Nephron (organoid): ENCODE measurements at regions not wholly inside any gene's neighbourhood (a gene's known extent, or its start where the extent isn't known, plus 50 kb on each side); places are given as distances from the start of the nearest gene placed in this dataset.

Experiments used
- H3K27ac Mint-ChIP-seq, 3 experiments: 2 replicates each; pipeline ENCODE4 v1.8.0; 2020; ENCODE audit warnings: mixed read lengths in 3 of 3, mild to moderate bottlenecking in 2 of 3, moderate library complexity in 1 of 3
- H3K27me3 Mint-ChIP-seq: 2 replicates; pipeline ENCODE4 v1.8.0; 2021; ENCODE audit warnings: low read depth, mild to moderate bottlenecking, moderate library complexity, mixed read lengths
- H3K36me3 Mint-ChIP-seq: 2 replicates; pipeline ENCODE4 v1.8.0; 2020; ENCODE audit warnings: low read depth, mixed read lengths
- H3K4me1 Mint-ChIP-seq: 2 replicates; pipeline ENCODE4 v1.8.0; 2020; ENCODE audit warnings: mixed read lengths
- H3K4me3 Mint-ChIP-seq, 3 experiments: 2 replicates each; pipeline ENCODE4 v1.8.0; 2020; ENCODE audit warnings: mild to moderate bottlenecking in 3 of 3, mixed read lengths in 3 of 3, moderate library complexity in 2 of 3
- H3K9me3 Mint-ChIP-seq: 2 replicates; pipeline ENCODE4 v1.8.0; 2020; ENCODE audit warnings: mixed read lengths
- TF ChIP-seq, protein P1 (sequence below), 3 experiments: fragments of 200-600 bp; sonication (generic); IDR thresholded peaks; one replicate each; pipeline ENCODE4 v1.5.0; 2021; ENCODE audit warnings: antibody characterized with exemption in 3 of 3; ENCODE audit not compliant: unreplicated experiment in 3 of 3

DNA sequence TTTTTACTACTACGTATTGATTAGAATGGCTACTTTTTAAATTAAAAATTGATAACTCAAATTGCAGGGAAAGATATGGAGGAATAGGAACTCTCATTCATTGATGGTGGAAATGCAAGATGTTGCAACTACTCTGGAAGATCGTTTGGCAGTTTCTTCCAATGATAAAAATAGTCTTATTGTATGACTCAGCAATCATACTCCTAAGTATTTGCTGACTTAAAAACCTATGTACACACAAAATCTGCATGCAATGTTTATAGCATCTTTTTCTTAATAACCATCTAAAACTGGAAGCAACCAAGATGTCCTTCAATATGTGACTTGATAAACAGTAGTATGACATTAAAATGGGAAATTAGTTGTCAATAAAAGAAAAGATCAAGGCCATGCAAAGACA lies 87.4 kb upstream of the LRRC3B start:
- TF ChIP-seq, protein P1, sequence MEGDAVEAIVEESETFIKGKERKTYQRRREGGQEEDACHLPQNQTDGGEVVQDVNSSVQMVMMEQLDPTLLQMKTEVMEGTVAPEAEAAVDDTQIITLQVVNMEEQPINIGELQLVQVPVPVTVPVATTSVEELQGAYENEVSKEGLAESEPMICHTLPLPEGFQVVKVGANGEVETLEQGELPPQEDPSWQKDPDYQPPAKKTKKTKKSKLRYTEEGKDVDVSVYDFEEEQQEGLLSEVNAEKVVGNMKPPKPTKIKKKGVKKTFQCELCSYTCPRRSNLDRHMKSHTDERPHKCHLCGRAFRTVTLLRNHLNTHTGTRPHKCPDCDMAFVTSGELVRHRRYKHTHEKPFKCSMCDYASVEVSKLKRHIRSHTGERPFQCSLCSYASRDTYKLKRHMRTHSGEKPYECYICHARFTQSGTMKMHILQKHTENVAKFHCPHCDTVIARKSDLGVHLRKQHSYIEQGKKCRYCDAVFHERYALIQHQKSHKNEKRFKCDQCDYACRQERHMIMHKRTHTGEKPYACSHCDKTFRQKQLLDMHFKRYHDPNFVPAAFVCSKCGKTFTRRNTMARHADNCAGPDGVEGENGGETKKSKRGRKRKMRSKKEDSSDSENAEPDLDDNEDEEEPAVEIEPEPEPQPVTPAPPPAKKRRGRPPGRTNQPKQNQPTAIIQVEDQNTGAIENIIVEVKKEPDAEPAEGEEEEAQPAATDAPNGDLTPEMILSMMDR (IDR thresholded peaks at IDR 0.05; ENCODE audit: unreplicated experiment in 3 of 3), result no peak
- Mint-ChIP-seq H3K27me3 (no peaks in the 10 kb centered on the region), H3K4me3 (no peak overlapping the region), H3K36me3 (no peaks in the 10 kb centered on the region), H3K4me1 (no peaks in the 10 kb centered on the region), H3K9me3 (peaks cover 15% of the 10 kb centered on the region), H3K27ac (no peak overlapping the region)

DNA sequence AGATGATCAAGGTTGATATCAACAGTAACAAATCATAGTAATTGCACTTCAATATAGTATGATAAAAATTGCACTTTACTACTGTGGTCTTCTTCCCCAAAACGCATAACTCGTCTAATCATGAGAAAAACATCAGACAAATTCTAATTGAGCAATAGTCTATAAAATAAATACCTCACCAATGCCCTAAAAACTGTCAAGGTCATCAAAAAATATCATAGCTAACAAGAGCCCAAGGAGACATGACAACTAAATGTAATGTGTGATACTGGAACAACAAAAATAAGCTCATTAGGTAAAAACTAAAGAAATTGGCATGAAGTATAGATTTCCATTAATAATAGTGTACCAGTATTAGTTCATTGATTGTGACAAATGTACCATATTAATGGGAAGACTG lies 85.6 kb upstream of the LRRC3B start:
- Mint-ChIP-seq H3K4me1 (no peaks in the 10 kb centered on the region), H3K27me3 (no peaks in the 10 kb centered on the region), H3K36me3 (no peaks in the 10 kb centered on the region), H3K9me3 (peaks cover 9% of the 10 kb centered on the region), H3K4me3 (no peak overlapping the region), H3K27ac (no peak overlapping the region)
- TF ChIP-seq, protein P1 (IDR thresholded peaks at IDR 0.05; ENCODE audit: unreplicated experiment in 3 of 3), result no peak

- H3K27ac Mint-ChIP-seq, result no peak overlapping the region
- TF ChIP-seq, protein P1 (IDR thresholded peaks at IDR 0.05; ENCODE audit: unreplicated experiment in 3 of 3), result no peak
- peaks cover 3% of the 10 kb centered on the region for H3K9me3 Mint-ChIP-seq
- no peak overlapping the region for H3K4me3 Mint-ChIP-seq
- no peaks in the 10 kb centered on the region for H3K36me3 Mint-ChIP-seq
- no peaks in the 10 kb centered on the region for H3K4me1 Mint-ChIP-seq
- H3K27me3 Mint-ChIP-seq, result no peaks in the 10 kb centered on the region
Observed at GRCh38 chr3:26550413-26550812, 72.2 kb upstream of the LRRC3B start.

GRCh38 chr3:26556637-26557036 lies 65.9 kb upstream of the LRRC3B start:
- H3K4me1 Mint-ChIP-seq, result peaks cover 12% of the 10 kb centered on the region
- H3K9me3 Mint-ChIP-seq, result peaks cover 3% of the 10 kb centered on the region
- no peak overlapping the region for H3K27ac Mint-ChIP-seq
- TF ChIP-seq, protein P1 (IDR thresholded peaks at IDR 0.05; ENCODE audit: unreplicated experiment in 3 of 3), result no peak
- no peaks in the 10 kb centered on the region for H3K36me3 Mint-ChIP-seq
- no peaks in the 10 kb centered on the region for H3K27me3 Mint-ChIP-seq
- H3K4me3 Mint-ChIP-seq, result no peak overlapping the region

- TF ChIP-seq, protein P1 (IDR thresholded peaks at IDR 0.05; ENCODE audit: unreplicated experiment in 3 of 3), result no peak
- H3K9me3 Mint-ChIP-seq, result peaks cover 3% of the 10 kb centered on the region
- H3K27me3 Mint-ChIP-seq, result no peaks in the 10 kb centered on the region
- H3K4me3 Mint-ChIP-seq, result no peak overlapping the region
- H3K4me1 Mint-ChIP-seq, result peaks cover 12% of the 10 kb centered on the region
- H3K27ac Mint-ChIP-seq, result no peak overlapping the region
- no peaks in the 10 kb centered on the region for H3K36me3 Mint-ChIP-seq
Observed at GRCh38 chr3:26558257-26558656, 64.3 kb upstream of the LRRC3B start.

DNA sequence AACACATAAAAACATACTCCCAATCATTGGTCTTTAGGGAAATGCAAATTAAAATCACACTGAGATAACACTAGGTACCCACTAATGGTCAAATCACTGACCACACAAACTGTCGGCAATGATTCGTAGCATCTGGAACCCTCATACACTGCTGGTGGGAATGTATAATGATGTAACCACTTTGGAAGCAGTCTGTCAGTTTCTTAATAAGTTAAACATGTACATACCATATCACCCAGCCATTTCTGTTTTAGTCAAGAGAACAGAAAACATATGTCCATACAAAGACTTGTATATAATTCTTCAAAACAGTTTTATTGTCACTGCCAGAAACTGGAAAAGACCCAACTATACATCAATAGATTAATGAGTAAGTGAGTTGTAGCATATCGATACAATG lies 63.3 kb upstream of the LRRC3B start:
- Mint-ChIP-seq H3K36me3 (no peaks in the 10 kb centered on the region), H3K27ac (peak overlapping the region in 2 of 3 experiments; percentile 30 to 52), H3K4me1 (peaks cover 12% of the 10 kb centered on the region), H3K9me3 (no peaks in the 10 kb centered on the region), H3K27me3 (no peaks in the 10 kb centered on the region), H3K4me3 (no peak overlapping the region)
- TF ChIP-seq, protein P1 (IDR thresholded peaks at IDR 0.05; ENCODE audit: unreplicated experiment in 3 of 3), result no peak
